Stimulated activated CD4-positive, alpha-beta T cell treated with anti-CD3 and anti-CD28 coated beads, Interleukin-1b, Interleukin-23, amount 100 ng/mL, for 24 hours (primary cell): ENCODE measurements at regions not wholly inside any gene's neighbourhood (a gene's known extent, or its start where the extent isn't known, plus 50 kb on each side); places are given as distances from the start of the nearest gene placed in this dataset.

Experiments used
- DNase-seq, 4 experiments: peaks; one replicate each; pipeline ENCODE4 v3.0.0-alpha.2; 2020; ENCODE audit warnings: low read depth in 4 of 4, low spot score in 1 of 4

DNA sequence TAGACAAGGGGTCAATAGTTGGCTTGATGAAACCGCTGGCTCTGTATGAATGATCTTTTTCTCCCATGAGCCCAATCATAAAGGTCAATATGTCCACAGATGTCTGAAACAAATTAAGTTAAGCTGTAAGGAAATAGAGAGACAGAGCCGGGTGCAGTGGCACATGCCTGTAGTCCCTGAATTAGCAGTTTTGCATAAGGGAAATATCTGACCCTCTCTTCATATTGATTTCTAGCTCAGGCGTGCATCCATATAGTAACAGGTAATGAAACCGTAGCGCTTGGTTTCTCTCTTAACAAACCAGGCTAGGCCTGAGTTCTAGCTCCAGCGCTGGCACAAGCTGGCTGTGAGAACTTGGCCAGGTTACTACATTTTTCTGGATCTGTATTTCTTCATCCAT lies 118.1 kb upstream of the ERCC6L2 start:
- DNase-seq, result no peak

DNA sequence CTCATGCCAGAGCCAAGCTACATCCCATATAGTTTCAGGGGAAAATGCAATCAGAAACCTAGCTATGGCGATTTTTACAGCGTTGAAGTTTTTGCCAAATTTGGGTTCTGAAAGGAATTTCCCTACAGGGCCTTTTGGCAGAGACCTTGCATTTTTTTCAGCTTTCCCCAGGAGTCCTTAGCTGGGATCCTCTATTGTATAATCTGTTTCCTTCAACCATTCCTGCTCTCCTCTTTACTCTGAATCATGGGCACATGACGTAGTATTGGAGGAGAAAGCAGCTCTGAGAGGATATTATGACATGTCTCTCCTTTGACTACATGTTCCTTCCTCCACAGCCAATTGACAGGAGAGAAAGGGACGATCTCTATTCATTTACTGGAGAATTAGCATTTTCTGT lies 118.5 kb upstream of the ERCC6L2 start:
- no peak for DNase-seq

DNA sequence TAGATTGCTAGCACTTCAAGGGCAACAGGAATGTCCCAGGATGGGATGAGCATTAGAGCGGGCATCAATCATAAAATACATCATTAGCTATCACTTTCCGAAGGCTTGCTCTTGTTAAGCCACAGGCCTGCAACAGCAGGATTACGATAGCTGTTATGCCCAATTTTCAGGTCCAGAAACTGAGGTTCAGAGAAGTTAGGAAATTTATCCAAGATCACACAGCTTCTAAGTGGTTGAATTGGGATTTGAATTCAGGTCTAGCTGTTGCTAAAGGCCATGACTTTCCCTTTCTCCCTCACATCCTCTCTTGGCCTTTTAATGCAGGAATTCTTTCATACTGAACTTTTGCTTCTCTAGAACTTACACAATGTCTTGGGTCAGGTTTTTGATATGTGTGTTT lies 119.4 kb upstream of the ERCC6L2 start:
- DNase-seq, result no peak

DNA sequence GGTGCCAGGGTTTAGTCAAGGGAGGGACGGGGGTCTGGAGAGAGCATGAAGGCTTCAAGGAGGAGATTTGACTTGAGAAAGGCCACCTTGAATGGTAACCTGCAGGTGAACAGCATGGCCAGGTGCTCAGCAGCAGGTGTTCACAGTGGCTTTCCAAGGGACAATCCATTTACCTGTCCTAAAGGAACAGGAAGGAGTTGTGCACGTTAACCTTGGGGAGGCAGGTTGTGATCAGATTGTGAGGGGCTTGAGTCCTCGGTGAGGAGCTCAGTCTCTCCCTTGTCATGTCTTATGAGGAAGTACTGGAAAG lies 120.1 kb upstream of the ERCC6L2 start:
- no peak for DNase-seq

DNA sequence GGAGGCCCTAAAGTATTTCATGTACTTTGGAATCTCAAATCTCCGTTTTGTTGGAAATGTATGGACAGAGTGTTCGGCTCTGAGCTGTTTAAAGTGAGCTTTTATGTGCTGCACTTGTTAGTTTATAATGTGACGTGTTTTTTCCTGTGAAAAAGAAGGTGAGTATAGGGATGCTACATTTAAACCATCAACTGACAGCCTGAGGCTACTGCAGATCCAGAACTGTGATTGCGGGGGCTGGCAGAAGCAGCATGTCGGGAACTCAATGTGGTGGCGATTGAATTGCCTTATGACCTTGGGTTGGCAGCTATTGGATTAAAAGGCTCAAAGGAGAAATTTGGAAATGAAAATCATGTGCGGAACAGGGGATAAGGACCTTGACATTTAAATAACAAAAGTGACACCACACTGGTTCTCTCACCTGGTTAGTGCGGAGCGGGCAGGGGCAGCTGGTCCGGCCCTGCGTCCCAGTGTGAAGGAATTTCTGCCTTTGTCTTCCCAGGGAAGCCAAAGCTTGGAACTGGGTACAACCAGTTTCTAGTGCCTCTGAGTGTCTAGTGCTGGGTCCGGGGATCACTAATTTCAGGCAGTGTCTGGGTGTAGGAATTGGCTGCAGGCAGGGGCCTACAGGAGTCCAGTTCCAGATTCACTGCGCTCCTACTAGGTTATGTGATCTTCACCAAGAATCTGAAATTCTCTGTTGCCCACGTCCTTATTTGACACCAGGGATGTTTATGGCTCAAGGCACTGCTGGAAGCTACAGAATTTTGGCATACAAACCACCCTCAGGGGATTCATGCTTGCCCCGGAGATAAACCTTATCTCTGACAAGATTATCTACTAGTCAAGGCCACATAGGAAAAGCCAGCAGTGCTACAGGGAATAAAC lies 120.7 kb upstream of the ERCC6L2 start:
- DNase-seq, result no peak

DNA sequence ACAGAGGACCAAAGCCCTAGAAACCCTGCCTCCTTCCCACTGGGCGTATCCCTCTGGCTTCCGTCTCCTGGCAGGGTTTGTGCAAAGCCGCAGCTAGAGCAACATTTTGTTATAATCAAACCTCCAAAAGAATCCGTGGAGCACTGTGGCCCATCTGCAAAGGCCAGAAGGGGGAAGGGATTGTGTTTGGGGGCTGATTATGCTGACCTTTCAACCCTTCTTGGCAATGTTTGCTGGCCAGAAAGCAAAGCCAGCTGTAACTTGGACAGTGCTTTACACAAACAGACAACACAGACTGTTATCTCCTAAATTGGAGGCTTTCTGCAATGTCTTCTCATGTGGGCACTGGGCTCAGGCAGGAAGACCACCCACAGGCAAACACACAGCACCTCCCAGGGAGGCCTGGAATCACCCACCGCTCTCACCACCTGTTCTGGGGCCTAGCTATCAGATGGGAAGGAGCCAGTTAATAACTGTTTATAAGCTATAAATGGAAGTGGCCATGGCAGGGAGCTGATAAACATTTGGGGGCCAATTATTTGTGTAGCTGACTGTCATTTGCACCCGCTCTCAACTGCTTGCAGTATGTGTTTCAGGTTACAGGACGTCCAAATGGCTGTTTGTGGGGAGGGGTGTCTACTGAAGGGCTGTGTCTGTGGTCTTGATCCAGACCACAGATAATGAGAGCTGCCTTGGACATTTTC lies 121.6 kb upstream of the ERCC6L2 start:
- DNase-seq, result no peak

DNA sequence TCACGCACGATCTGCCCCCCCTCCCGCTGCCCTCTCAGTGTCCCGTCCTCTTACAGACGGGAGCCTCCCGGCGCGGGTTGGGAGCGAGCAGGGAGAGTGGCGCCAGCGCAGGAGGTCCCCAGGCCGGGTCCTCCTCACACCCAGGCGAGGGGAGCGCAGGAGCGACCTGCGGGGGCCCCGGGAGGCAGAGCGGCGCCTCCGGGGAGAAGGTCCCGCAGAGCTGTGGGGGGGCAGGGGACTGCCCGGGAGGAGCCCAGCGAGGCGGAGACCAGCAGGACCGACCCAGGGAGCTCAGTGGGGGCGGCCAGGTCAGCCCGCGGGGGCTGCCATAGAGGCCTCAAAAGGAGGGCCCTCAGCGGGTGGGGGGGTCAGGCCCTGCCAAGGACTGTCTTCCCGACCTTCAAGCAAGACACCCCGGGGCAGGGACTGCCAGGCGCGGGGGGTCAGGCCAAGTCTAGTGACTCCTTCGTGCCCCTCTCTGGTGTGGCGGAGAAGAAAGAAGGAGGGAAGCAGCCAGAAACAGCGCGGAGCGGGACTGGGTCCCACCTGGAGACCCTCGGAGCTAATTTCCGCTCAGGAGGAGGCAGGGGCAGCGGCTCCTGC lies 123.3 kb upstream of the ERCC6L2 start:
- no peak for DNase-seq

DNA sequence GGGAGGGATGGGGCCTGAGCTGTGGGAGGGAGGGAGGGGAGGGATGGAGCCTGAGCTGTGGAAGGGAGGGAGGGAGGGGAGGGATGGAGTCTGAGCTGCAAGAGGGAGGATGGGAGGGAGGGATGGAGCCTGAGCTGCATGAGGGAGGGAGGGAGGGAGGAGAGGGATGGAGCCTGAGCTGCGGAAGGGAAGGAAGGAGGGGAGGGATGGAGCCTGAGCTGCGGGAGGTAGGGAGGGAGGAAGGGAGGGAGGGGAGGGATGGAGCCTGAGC lies 124.0 kb upstream of the ERCC6L2 start:
- DNase-seq, result no peak

DNA sequence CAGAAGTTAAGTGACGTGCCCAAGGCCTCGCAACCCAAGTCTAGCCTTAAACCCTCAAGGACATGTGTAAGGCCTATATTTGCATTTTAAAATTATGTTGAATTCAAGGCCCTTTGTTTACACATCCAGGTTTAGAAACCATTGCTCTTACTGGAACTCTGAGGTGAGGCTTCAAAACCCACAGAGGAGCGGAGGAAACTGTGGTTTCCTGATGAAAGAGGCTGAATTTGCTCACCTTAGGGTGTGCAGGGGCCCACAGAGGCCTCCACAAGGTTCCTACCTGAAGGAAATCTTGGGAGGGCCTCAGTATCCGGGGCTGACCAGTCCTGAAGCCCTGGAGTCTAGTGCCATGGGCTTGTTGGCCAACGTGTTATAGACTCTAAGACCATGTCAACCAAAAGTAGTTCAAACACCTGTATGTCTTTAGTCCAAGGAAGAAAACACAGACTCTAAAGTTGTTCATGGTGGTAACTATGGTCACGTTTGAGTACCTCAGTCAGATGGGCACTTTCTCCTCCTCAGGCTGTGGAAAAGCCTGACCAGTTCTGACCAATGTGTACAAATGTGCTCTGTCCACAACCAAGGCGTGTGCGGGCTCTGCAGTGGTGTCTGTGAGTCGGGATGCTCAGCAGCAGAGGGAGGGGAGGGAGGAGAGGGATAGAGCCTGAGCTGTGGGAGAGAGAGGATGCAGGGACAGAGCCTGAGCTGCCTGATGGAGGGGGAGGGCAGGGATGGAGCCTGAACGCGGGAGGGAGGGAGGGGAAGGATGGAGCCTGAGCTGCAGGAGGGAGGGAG lies 124.6 kb upstream of the ERCC6L2 start:
- peak in 1 of 4 experiments; percentile 8 for DNase-seq

DNA sequence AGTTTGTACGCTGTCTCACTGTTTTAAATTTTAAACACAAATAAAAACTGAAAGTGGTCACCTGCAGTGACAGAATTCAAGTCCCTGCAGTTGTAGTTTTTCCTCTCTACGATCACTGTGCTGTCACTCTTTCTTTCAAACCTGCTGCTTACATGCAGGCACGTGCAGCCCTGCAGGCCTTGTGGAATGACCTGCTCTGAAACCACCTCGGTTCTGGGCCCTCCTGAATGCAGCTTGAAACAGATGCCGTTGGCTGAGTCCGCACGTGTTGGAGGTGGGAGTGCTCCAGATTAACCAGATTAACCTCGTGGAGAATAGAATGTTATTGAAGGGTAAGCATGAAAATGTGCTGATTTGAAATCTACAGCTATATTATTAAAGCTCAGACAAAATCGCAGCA lies 126.0 kb upstream of the ERCC6L2 start:
- no peak for DNase-seq

DNA sequence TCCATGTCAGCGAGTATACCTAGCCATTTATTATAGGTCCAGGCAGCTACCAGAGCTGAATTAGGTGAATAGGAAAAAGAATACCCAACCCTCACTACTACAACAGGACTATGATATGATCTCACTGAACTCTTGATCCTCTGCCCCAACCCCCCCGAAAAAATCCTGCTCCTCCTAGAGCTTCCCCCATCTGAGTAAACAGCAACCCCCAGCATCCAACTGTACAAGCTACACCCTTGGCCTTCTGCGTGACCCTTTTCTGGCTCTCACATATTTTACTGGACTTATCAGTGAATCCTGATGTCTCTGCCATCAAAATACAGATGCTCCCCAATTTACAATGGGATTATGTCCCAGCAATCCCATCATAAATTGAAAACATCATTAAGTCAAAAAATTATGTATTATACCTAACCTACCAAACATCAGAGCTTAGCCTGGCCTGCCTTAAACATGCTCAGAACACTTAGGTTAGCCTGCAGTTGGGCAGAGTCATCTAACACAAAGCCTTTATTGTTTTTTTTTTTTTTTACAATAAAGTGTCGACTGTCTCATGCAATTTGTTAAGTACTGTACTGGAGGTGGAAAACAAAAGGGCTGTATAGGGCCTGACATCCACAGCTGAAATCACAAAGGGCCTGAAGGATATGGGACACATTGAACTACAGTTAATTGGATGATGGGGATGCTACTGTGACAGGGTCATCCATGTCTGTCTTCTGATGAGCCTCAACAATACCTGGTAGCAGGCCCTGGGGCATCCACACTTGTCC lies 128.9 kb upstream of the ERCC6L2 start:
- DNase-seq, result no peak

DNA sequence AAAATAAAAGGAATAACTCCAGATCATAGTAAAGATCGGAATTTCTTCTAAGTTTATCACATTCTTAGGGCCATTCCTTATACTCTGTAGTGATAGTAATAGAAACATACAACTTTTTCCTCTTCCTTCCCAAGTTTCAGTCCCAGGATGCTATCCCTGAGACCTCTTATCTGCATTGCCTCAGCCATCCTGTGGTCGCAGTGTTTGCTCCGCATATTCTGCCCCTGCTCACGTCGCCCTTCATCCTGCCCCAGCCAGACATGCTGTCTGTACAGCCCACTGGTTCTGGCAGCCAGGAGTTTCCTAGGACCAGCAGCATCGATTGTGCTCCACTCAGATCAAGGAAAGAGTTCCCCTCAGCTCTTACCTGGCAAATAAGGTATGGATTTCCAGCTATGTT lies 132.7 kb upstream of the ERCC6L2 start:
- DNase-seq, result no peak

DNA sequence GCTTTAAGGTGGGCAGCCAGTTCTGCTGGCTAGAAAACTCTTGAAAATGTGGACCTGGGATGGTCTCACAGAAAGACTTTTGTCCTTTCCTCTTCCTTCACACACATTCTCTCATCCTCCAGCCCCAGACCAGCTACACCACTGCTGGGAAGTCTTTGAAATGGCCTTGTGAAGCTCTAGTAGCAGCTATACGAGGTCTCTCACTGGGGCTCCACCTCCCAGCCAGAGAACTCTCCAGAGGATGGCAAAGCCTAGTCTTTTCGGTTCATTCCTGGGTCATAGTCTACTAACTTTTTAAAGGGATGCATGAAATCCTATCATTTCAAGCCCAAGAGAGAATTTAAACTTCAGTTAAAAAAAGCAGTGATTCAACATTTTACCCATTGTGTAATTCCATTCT lies 133.9 kb upstream of the ERCC6L2 start:
- DNase-seq, result no peak

DNA sequence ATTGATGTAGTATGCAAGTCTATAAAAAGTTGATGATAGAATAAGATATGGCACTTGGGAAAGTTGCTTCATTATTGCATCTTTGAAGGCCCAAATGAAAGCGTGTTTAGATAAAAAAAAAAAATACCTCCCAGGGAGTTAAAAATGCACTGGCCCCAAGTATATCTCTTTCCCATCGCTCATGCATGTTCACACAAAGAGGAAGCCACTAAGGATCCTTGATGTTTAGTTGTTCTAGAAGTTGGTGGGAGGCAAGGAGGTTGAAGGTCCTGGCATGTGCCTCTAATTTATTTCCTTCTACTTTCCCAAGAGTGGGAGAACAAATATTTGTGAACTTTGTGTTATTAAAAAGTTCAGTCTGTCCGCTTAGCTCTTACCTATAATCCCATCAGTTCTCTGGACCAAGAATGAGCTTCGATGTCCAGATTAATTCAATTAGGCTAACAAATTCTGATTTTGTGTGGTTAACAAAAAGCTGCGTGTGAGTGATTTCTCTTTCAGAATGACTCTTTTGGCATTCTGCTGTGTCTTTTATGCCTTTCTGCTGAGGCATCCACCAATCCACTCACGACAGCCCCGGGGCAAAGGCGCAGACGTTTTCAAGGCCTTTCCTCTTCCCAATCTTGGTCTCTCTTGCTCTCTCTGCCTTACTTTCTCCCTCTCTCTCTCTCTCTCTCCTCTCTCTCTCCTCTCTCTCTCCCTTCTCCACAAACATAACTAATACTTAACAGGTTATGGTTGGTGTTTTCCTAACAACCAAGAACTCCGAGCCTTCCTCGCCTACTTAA lies 135.1 kb upstream of the ERCC6L2 start:
- DNase-seq, result no peak

DNA sequence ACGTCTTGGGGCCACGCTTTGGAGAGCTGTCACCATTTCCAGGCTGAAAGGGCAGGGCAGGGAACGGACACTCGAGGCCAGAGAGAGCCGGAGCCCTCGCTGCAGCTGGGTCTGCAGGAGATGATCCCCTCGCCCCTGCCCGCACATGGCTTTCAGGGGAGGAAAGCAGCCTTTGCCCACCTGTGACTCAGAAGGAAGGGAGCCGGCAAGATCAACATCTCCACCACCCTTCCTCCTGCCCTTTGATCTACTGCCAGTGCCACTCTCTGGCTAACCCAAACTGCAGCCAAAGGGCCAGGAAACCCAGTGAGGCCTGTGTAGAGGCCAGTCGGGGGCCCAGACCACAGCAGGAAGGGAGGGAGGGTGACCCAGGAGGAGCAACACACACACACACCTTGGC lies 137.1 kb upstream of the ERCC6L2 start:
- no peak for DNase-seq

DNA sequence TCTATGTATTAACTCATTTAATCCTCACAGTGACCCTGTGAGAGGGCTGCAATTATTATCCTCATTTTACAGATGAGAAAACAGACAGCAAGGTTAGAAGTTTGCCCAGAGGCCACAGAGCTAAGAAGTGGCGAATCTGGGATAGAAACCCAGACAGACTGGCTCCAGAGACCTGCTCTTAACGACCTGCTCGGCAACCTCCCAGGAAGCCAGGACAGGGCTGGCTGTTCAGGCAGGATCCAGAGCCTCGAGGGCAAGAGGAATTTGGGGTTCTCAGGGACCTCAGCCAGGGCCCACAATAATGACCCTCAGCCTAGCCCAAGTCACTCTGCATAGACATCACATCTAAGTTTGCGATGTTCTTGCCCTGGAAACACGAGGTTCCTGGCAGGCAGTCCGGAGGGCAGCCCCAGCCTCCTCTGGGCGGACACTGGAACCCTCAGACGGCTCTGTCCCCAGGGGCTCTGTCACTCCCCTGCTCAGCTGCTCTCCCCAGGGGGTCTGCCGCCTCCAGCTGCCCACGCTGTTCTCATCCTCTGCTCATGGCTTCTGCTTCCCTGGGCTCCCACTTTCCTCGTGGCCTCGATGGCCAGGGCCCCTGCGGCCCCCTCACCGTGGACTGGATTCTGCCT lies 138.5 kb upstream of the ERCC6L2 start:
- DNase-seq, result no peak

DNA sequence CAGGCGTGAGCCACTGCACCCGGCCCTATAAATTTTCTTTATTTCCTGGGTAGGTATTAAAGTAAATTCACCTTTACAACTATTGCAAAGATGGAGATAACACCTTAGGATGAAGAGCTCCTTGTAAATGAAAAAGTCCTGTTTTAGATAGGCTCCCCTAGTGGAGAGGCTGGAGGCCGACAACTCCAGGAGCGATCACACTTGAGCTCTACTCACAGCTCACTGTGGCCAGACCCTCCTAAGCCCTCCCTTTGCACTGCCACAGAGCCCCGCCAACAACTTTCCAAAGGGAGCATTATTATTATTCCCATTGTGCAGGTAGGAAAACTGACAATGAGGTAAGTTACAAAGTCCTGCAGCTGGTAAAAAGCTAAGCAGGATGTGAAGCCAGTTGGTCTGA lies 139.1 kb upstream of the ERCC6L2 start:
- no peak for DNase-seq

DNA sequence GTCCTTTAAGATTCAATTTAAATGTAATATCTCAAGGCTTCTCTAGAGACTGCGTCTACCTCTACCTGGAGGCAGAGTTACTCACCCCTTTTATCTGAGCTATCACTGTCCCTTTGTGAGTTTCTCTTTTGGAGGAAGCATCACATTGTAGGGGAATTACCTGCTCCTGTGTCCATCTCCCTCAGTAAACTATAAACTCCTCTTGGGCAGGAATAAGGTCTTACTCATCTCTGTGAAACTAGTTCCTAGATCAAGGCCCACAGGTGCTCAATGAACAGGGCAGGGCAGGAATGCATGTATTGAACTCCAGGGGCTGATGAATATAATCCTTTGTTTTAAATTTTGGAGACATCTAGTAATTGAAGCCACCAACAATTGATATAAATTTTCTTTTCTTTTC lies 139.8 kb upstream of the ERCC6L2 start:
- no peak for DNase-seq

DNA sequence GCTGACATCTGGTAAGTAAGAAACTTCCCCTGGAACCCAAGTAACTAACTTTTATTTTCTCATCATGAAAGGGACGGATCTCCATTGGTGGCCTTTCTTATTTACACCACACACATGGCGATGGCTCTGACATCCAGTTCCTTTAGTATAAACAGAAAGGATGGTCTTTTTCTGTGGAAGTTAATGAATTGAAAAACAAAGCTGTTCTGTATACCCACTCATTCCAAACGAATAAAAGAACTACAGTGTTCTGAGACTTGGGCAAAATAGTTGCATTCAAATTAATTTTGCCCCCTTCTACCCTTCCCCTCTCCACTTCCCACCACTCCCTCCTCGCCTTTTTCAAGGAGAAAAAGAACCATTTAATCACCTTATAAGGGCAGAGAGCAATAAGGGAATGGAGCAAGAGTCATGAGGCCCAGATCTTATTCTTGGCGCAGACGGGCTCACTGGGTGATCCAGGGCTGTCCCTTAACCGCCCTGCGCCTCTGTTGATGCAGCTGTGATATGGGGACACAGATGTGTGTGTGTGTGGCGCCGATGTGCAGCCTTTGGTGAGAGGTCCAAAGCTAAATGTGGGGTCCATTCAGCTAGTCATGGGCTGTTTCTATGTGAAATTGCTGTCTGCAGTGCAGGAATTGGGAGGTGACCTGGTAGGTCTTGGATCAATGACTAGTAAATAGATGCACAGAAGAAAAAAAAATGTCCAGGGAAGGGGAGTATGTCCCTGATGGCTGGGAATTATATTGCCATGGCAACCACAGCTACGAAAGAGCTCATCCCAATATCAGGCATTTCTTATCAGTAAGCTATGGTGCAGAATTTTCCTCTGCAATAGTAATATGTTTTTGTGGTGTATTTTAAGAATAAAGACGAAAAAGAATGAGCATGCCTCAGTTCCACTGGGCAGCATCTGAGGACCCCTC lies 141.5 kb upstream of the ERCC6L2 start:
- no peak for DNase-seq
